WI38 (cell line): ENCODE measurements at regions not wholly inside any gene's neighbourhood (a gene's known extent, or its start where the extent isn't known, plus 50 kb on each side); places are given as distances from the start of the nearest gene placed in this dataset.

Experiments used
- H3K4me3 ChIP-seq: 2 replicates; pipeline ENCODE4 v1.5.1; 2011; ENCODE audit warnings: low read depth, mild to moderate bottlenecking, control low read depth, low read length
- TF ChIP-seq, protein P1 (sequence below): IDR thresholded peaks from 2 replicates; pipeline ENCODE4 v1.5.1; 2012; ENCODE audit warnings: low read depth, mild to moderate bottlenecking, control low read depth, low read length

DNA sequence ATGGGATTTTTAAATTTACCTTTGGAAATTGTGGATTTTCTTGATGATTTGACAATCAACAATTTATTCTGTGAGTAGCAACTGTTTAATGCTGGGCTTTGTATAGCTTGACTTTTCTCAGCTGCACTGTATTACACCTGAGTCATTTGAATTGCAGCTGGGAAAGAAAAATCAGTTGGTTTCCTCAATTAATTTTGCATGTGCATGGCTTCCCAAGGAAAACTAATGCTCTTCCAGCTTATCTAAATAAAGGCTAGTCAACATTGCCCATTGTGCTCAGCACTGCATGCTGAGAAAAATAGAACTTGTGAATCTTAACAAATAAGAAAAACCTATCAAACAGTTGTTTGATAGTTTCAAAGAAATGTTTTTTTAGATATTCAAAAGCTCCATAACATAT is 268.3 kb upstream of the CDH20 start:
- TF ChIP-seq, protein P1, sequence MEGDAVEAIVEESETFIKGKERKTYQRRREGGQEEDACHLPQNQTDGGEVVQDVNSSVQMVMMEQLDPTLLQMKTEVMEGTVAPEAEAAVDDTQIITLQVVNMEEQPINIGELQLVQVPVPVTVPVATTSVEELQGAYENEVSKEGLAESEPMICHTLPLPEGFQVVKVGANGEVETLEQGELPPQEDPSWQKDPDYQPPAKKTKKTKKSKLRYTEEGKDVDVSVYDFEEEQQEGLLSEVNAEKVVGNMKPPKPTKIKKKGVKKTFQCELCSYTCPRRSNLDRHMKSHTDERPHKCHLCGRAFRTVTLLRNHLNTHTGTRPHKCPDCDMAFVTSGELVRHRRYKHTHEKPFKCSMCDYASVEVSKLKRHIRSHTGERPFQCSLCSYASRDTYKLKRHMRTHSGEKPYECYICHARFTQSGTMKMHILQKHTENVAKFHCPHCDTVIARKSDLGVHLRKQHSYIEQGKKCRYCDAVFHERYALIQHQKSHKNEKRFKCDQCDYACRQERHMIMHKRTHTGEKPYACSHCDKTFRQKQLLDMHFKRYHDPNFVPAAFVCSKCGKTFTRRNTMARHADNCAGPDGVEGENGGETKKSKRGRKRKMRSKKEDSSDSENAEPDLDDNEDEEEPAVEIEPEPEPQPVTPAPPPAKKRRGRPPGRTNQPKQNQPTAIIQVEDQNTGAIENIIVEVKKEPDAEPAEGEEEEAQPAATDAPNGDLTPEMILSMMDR: no peak

DNA sequence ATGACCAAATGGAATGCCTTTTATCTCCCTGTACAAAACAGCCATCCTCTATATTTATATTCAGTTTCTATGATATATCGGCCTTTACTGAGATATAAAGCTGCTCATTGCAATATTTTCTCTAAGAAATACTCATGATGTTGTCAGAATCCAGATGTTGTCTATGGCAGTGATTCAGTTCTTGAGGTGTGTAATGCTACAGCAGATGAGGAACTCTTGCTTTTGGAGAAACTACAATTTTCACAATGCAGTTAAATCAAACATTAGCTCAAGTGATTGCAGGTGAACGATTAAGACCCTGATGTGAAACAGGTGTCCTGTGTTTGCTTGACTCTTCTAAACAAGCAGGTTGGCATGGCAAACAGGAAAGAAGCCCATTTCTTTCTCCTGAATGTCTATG is 256.2 kb upstream of the CDH20 start:
- H3K4me3 ChIP-seq: no peak overlapping the region
- TF ChIP-seq, protein P1: no peak

More for the DNA sequence above, 268.3 kb upstream of the CDH20 start:
- H3K4me3 ChIP-seq: no peak overlapping the region

DNA sequence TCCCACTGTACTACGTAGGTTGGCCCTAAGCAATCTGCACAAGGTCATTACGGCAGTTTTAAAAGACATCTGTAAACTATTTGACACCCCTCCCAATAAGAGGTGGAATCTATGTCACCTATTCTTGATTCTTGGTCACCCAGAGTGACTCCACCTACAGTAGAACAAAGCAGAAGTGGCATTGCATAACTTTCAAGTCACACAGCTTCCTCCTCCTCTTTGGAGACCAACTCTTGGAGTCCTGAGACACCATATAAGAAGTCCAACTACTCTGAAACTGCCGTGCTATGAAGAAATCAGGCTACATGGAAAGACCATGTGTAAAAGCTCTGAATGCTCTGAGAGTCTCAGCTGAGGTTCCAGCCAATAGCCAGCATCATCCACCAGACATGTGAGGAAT is 253.5 kb upstream of the CDH20 start:
- no peak overlapping the region for H3K4me3 ChIP-seq
- TF ChIP-seq, protein P1: no peak

DNA sequence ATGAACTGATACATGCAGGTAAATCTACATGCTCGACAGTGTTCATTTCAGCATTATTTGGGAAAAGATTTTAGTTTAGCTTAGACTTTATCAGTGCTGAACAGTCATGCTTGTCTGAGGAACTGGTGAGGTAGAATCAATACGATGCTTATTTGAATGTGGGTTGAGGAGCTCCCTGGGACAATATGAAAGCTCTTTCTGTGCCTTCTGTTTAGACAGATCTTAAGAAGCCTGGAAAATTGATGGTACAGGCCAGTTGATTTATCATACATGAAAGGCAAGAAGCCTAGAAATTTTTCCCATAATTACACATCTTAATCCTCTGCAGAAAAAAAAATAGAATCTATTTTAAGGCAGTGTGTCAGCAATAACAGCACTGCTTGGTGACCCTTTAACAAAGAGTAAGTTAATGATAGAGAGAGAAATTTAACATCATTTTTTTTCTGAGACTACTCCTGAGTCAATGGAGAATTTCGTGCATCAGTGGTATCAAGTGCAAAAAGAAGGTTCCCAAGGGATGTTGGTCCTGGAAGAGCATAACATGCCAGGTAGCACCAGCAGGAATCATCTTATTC is 252.2 kb upstream of the CDH20 start:
- H3K4me3 ChIP-seq: no peak overlapping the region
- TF ChIP-seq, protein P1: no peak

DNA sequence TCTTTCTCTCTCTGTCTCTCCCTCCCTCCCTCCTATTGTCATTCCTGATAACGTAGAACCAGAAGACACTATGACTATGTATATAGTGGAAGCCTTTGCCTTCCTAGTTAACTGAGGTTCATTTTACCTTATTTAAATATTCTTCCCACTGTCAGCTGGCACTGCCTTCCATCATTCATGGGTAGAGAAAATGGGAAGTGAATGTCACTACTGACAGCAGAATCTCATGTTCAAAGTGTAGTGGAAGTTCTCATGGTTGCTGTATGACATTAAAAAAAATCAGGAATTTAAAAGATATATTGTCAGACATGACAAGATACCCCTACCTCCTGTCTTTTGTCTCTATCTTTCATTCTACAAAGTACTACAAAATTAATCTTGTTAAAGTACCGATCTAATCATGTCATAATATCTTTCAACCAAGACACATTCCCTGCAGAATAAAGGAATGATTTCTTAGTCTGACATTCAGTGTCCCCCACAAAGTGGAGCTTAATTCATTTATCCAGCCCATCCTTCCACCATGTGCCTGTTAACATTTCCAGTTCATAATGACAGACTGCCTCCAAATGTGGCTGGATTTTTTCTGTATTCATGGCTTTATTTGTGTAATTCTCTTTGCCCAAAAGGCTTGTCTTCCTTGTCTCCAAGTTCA is 250.1 kb upstream of the CDH20 start:
- TF ChIP-seq, protein P1: no peak
- H3K4me3 ChIP-seq: no peak overlapping the region

DNA sequence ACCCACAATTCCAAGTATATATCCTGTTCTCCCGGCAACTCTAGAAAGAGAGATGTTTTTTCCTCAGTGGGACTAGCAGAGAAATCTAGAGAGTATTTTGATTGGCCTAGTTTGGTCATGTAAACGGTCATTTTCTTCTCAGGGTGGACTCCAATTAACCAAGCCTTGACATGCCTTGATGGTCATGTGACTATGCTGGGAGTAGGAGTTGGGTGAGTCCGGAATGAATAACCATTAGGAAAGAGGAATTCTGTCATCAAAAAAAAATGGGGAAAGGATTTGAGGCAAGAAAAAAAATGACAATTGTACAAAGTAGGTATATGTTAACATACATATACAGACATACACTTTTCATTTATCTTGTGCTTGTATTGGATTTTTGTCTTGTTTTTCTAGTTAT is 248.2 kb upstream of the CDH20 start:
- no peak overlapping the region for H3K4me3 ChIP-seq
- TF ChIP-seq, protein P1: no peak

DNA sequence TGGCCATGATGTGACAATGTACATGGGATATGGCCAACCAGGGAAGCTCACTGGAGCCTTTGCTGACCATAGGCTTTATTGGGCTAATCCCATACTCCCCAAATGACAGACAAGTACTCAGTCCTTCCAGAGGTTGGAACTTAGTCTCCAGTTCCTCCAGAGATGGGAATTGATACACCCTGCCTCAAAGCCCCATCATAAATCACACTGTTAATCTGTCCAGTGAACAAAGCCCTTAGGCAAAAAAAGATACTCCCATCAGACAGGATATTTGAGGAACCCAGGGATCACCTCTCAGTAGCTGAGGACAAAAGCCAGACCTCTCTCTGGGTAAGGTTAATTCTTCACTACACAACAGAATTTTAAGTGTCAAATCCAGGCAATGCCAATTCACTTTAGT is 247.5 kb upstream of the CDH20 start:
- no peak overlapping the region for H3K4me3 ChIP-seq
- TF ChIP-seq, protein P1: no peak
